ENCODE measurements at regions not wholly inside any gene's neighbourhood (a gene's known extent, or its start where the extent isn't known, plus 50 kb on each side); places are given as distances from the start of the nearest gene placed in this dataset.

DNA sequence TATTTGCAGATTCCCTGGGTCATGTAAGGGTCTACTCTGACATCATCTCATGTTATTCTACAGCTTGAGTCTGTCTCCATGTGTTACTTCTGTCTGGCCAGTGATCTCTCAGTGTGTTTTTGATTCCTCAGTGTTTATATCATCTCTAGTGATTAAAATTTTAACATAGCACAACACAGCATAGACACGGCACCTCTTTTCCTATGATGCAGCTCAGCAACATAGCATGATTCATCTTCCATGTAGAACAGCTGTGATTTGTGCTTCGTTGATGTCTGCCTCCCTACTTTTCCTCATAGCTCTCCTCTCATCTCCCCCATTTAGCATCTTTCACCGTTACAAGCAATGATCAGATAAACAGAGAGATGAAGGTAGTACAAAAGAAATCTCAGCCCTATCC is 163.9 kb upstream of the DPT start:
- Histone ChIP-seq H3K4me1 (ENCODE audit: control insufficient read depth, extremely low read depth, insufficient read depth, low read length) (peaks cover 11% of the 10 kb centered on the region), H4K20me1 (ENCODE audit: control insufficient read depth, extremely low read depth, insufficient read depth, low read length) (no peaks in the 10 kb centered on the region), H3K9ac (ENCODE audit: control insufficient read depth, extremely low read depth, insufficient read depth, low read length) (no peak overlapping the region), H2AFZ (ENCODE audit: control insufficient read depth, low read length) (peak overlapping the region; percentile 54), H3K4me3 (ENCODE audit: control insufficient read depth in 2 of 3, extremely low read depth in 1 of 3, insufficient read depth in 2 of 3, low read depth in 1 of 3, low read length in 3 of 3) (no peak overlapping the region), H3K27ac (ENCODE audit: control insufficient read depth, insufficient read depth, low read length) (peak overlapping the region; percentile 32), H3K9me3 (ENCODE audit: control insufficient read depth, low read depth, low read length) (no peaks in the 10 kb centered on the region), H3K27me3 (ENCODE audit: control insufficient read depth, extremely low read depth, insufficient read depth, low read length) (no peaks in the 10 kb centered on the region), H3K36me3 (ENCODE audit: control insufficient read depth in 2 of 2, extremely low read depth in 1 of 2, insufficient read depth in 2 of 2, low read length in 2 of 2) (no peaks in the 10 kb centered on the region), H3K4me2 (ENCODE audit: control insufficient read depth, extremely low read depth, insufficient read depth, low read depth, low read length) (peak overlapping the region; percentile 43), H3K9me1 (ENCODE audit: control insufficient read depth, extremely low read depth, insufficient read depth, low read length) (no peaks in the 10 kb centered on the region), H3K79me2 (ENCODE audit: control insufficient read depth, insufficient read depth, low read length) (no peaks in the 10 kb centered on the region)
- TF ChIP-seq EZH2 (IDR thresholded peaks at IDR 0.05; ENCODE audit: low read length), result no peak
- TF ChIP-seq, protein P1, sequence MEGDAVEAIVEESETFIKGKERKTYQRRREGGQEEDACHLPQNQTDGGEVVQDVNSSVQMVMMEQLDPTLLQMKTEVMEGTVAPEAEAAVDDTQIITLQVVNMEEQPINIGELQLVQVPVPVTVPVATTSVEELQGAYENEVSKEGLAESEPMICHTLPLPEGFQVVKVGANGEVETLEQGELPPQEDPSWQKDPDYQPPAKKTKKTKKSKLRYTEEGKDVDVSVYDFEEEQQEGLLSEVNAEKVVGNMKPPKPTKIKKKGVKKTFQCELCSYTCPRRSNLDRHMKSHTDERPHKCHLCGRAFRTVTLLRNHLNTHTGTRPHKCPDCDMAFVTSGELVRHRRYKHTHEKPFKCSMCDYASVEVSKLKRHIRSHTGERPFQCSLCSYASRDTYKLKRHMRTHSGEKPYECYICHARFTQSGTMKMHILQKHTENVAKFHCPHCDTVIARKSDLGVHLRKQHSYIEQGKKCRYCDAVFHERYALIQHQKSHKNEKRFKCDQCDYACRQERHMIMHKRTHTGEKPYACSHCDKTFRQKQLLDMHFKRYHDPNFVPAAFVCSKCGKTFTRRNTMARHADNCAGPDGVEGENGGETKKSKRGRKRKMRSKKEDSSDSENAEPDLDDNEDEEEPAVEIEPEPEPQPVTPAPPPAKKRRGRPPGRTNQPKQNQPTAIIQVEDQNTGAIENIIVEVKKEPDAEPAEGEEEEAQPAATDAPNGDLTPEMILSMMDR (optimal IDR thresholded peaks at IDR 0.05 in 1 of 3, IDR thresholded peaks at IDR 0.05 in 1 of 3, conservative IDR thresholded peaks at IDR 0.05 in 1 of 3; ENCODE audit: extremely low read depth in 1 of 3, insufficient read depth in 2 of 3, low read length in 3 of 3), result no peak
- dilution Hi-C loops (cut with MboI; ENCODE audit: extremely low pct_ligation_motif_present, low sequenced_read_pairs), result no loop called here
- DNase-seq (ENCODE audit: low read depth, low spot score), result peak; percentile 36
- FAIRE-seq, result no peak

- H4K20me1 ChIP-seq (ENCODE audit: control insufficient read depth, extremely low read depth, insufficient read depth, low read length), result no peaks in the 10 kb centered on the region
- no peak overlapping the region for H3K9ac ChIP-seq (ENCODE audit: control insufficient read depth, extremely low read depth, insufficient read depth, low read length)
- dilution Hi-C loops (cut with MboI; ENCODE audit: extremely low pct_ligation_motif_present, low sequenced_read_pairs), result no loop called here
- peak overlapping the region; percentile 43 for H3K4me2 ChIP-seq (ENCODE audit: control insufficient read depth, extremely low read depth, insufficient read depth, low read depth, low read length)
- DNase-seq (ENCODE audit: low read depth, low spot score) (peak; percentile 35), FAIRE-seq (peak; percentile 93)
- no peaks in the 10 kb centered on the region for H3K79me2 ChIP-seq (ENCODE audit: control insufficient read depth, insufficient read depth, low read length)
- no peak overlapping the region for H3K4me3 ChIP-seq (ENCODE audit: control insufficient read depth in 2 of 3, extremely low read depth in 1 of 3, insufficient read depth in 2 of 3, low read depth in 1 of 3, low read length in 3 of 3)
- H3K4me1 ChIP-seq (ENCODE audit: control insufficient read depth, extremely low read depth, insufficient read depth, low read length), result peaks cover 11% of the 10 kb centered on the region
- H3K36me3 ChIP-seq (ENCODE audit: control insufficient read depth in 2 of 2, extremely low read depth in 1 of 2, insufficient read depth in 2 of 2, low read length in 2 of 2), result no peaks in the 10 kb centered on the region
- H2AFZ ChIP-seq (ENCODE audit: control insufficient read depth, low read length), result peak overlapping the region; percentile 54
- no peaks in the 10 kb centered on the region for H3K9me1 ChIP-seq (ENCODE audit: control insufficient read depth, extremely low read depth, insufficient read depth, low read length)
- H3K9me3 ChIP-seq (ENCODE audit: control insufficient read depth, low read depth, low read length), result no peaks in the 10 kb centered on the region
- H3K27me3 ChIP-seq (ENCODE audit: control insufficient read depth, extremely low read depth, insufficient read depth, low read length), result no peaks in the 10 kb centered on the region
- peak overlapping the region; percentile 32 for H3K27ac ChIP-seq (ENCODE audit: control insufficient read depth, insufficient read depth, low read length)
- TF ChIP-seq, protein P1 (optimal IDR thresholded peaks at IDR 0.05 in 1 of 3, IDR thresholded peaks at IDR 0.05 in 1 of 3, conservative IDR thresholded peaks at IDR 0.05 in 1 of 3; ENCODE audit: extremely low read depth in 1 of 3, insufficient read depth in 2 of 3, low read length in 3 of 3), result no peak
- TF ChIP-seq EZH2 (IDR thresholded peaks at IDR 0.05; ENCODE audit: low read length), result no peak
Observed at GRCh38 chr1:168893359-168893801, 164.4 kb upstream of the DPT start.

Measured in keratinocyte (primary cell).